K562 (cell line): ENCODE measurements at regions not wholly inside any gene's neighbourhood (a gene's known extent, or its start where the extent isn't known, plus 50 kb on each side); places are given as distances from the start of the nearest gene placed in this dataset.

Experiments
- EZH2 ChIP-seq: IDR thresholded peaks from 2 replicates; pipeline ENCODE4 v1.6.1; 2012; ENCODE audit warnings: low read depth, mild to moderate bottlenecking, inconsistent platforms, low read length, borderline replicate concordance
- TF ChIP-seq, protein P1 (sequence below), 3 experiments: fragments of 200-800 bp in 1 of 3; fragments of 250-450 bp in 1 of 3; fragments of 450-650 bp in 1 of 3; sonication (Bioruptor Pico) in 1 of 3; sonication (Bioruptor generic) in 1 of 3; formaldehyde crosslinking in 1 of 3; IDR thresholded peaks; 2 replicates each; pipeline versions ENCODE4 v1.6.1 to v1.8.0; 2016 to 2022; ENCODE audit warnings: mild to moderate bottlenecking in 2 of 3, missing genetic modification characterization in 2 of 3, missing compliant biosample characterization in 1 of 3, moderate library complexity in 1 of 3

DNA sequence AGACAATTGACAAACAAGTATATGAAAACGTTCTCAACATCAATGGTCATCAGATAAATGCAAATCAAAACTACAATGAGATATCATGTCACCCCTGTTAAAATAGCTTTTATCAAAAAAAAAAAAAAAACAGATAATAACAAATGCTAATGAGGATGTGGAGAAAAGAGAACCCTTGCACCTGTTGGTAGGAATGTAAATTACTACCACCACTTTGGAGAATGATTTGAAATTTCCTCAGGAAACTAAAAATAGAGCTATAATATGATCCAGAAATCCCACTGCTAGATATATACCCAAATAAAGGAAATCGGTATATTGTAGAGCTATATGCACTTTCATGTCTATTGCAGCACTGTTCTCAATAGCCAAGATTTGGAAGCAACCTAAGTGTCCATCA lies 470.6 kb upstream of the FSTL5 start:
- no peak for TF ChIP-seq EZH2
- TF ChIP-seq, protein P1, sequence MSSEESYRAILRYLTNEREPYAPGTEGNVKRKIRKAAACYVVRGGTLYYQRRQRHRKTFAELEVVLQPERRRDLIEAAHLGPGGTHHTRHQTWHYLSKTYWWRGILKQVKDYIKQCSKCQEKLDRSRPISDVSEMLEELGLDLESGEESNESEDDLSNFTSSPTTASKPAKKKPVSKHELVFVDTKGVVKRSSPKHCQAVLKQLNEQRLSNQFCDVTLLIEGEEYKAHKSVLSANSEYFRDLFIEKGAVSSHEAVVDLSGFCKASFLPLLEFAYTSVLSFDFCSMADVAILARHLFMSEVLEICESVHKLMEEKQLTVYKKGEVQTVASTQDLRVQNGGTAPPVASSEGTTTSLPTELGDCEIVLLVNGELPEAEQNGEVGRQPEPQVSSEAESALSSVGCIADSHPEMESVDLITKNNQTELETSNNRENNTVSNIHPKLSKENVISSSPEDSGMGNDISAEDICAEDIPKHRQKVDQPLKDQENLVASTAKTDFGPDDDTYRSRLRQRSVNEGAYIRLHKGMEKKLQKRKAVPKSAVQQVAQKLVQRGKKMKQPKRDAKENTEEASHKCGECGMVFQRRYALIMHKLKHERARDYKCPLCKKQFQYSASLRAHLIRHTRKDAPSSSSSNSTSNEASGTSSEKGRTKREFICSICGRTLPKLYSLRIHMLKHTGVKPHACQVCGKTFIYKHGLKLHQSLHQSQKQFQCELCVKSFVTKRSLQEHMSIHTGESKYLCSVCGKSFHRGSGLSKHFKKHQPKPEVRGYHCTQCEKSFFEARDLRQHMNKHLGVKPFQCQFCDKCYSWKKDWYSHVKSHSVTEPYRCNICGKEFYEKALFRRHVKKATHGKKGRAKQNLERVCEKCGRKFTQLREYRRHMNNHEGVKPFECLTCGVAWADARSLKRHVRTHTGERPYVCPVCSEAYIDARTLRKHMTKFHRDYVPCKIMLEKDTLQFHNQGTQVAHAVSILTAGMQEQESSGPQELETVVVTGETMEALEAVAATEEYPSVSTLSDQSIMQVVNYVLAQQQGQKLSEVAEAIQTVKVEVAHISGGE (CRISPR knock-in tag; IDR thresholded peaks at IDR 0.05) = no peak
